H54 (cell line): ENCODE measurements at regions not wholly inside any gene's neighbourhood (a gene's known extent, or its start where the extent isn't known, plus 50 kb on each side); places are given as distances from the start of the nearest gene placed in this dataset.
A peak's percentile ranks its signal among the peaks of the same experiment; 100 is the strongest.

Experiments
- DNase-seq: peaks from one replicate; pipeline ENCODE4 v3.0.0; 2011; ENCODE audit warnings: low spot score, mixed read lengths; ENCODE audit not compliant: insufficient read length
- FAIRE-seq: peaks from 3 replicates; lab custom pipeline; 2011; peaks lifted over from hg19 to GRCh38; lab: Jason Lieb, UNC
- POLR2A ChIP-seq: IDR thresholded peaks from 2 replicates; pipeline ENCODE4 v1.6.1; 2011; ENCODE audit warnings: low read depth, mild to moderate bottlenecking, low read length

- DNase-seq (no peak), FAIRE-seq (no peak)
- TF ChIP-seq POLR2A = no peak
Observed at GRCh38 chr2:4868466-4868865, 823.7 kb upstream of the SOX11 start.

DNA sequence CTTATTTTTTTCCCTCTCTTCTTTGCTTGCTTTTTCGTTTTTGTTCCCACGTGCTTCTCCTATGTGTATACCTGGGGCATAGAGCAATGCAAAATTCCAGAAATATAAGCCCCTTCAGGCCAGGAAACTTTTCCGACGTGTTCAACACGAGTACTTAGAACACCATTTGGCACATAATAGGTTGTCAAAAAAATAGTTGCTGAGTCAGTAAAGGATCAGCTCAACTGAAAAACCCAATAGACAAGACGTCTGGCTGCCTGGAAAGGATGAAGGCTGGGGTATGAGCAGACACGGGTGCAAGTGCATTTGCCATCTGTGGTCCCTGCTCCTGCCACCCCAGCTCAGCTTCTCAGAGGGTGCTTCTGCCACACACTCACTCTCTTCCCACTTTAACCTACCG, 823.0 kb upstream of the SOX11 start:
- TF ChIP-seq POLR2A = no peak
- FAIRE-seq (no peak), DNase-seq (no peak)

DNA sequence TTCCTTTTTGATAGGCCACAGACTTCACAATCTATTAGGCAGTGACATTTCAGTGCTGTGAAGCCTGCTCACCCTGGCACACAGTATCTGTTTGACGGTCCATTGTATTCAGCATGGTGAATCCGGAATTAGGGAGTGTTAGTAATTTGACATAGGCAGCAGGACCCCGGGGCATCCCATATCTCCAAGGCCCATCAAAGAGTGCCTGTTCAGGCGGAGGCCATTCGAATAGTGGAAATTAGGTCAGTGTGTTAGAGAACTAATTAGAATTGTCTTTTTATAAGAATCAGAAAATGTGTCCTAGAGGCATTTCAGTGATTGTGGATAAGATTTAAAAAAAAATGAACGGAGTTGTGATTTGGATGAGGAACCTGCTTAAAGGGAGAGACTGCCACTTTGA, 818.8 kb upstream of the SOX11 start:
- DNase-seq (no peak), FAIRE-seq (no peak)
- TF ChIP-seq POLR2A = no peak

DNA sequence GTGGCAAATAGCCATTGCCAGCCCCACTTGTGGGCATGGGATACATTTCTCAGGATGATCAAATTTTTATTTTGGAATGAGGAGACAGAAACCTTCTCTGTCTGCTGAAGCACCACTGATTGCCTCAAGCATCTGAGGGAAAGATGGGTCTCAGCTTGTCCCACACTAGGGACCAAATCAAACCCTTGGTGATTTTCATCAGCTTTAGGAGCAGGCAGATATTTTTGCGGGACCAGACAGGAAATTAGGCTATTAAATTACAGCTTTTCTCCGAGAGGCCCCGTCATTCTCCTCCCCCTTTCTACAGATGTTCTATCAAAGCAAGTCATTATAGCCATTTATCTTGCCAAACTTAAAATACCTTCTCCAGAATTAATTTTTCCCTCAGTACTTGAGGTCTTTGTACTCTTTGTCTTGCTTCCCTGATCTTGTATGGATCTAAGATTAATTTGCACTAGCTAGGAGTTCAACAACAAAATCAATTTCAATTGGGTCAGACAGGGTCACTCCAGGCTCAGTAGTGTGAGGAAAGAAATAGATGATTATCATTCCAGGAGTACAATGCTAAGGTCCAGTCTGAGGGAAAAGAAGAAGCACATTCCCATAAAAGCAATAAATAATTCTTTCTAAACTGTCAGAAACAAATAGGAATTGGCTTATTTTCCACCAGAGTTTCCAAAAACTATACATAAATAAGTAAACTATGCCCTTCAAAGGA, 818.1 kb upstream of the SOX11 start:
- DNase-seq (no peak), FAIRE-seq (no peak)
- TF ChIP-seq POLR2A = no peak

DNA sequence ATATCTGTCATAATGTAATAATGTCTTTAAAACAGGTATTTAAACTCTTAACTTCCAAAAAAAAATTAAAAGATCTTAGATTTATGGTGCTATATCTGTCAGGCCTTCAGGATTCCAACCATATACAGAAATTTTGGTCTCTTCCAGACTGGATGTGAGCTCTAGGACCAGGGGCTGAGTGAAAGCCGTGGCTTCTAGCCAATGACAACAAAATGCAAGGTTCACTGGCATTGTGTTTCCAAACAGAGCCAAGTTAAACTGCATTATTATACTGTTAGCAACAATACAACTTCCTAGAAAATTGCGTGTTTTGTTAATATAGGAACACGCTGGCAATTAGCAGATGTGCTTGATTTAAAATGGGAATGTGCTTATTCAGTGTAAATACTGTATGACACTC, 809.8 kb upstream of the SOX11 start:
- no peak for FAIRE-seq
- no peak for TF ChIP-seq POLR2A
- no peak for DNase-seq

DNA sequence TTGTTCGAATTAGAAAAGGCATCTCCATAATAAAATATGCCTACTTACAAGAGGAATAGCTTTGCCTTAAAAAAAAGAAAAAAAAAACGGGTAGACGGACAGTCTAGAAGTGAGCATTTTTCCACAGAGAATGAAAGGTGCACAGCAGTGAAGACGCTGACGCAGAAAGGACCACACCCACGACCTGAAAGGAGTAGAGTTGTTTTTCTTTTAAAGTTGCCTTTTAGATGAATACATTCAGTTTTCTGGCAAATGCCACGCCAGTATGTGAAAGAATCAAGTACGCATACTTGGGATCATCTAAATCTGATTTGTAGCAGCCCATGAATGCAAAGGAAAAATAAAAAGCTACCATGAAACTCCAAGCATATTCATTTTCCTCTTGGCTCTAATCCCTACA, 809.2 kb upstream of the SOX11 start:
- DNase-seq = no peak
- FAIRE-seq = no peak
- TF ChIP-seq POLR2A = no peak

DNA sequence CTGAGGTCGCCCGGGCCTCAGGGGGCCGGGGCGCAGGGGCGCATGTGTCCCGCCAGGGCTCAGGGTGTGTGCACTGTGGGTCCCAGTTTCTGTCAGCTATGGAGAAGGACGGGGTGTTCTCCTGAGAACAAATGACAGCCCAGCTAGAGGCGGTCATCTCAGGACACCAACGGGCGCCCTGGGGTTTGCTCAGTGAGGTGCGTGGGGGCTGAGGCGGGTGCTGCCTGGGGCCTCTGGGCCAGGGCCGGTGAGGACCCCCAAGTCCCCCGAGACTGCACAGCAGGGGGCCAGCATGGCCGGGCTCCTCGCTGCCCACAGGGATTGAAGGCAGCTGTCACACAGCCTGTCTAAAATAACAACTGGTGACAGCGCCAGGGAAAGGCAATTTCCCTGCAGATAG, 808.8 kb upstream of the SOX11 start:
- TF ChIP-seq POLR2A = no peak
- FAIRE-seq = no peak

DNA sequence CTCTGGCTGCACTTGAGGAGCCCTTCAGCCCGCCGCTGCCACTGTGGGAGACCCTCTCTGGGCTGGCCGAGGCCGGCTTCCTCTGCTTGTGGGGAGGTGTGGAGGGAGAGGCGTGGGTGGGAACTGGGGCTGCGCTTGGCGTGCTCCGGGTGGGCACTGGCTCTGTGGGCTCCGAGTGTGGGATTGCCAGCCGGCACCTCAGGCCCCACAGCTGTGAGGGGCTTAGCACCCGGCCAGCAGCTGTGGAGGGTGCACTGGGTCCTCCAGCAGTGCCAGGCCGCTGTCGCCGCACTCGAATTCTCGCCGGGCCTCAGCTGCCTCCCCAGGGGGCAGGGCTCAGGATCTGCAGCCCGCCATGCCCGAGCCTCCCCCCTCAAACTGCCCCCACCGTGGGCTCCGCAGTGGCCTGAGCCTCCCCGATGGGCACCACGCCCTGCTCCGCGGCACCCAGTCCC, 808.0 kb upstream of the SOX11 start:
- DNase-seq = no peak
- TF ChIP-seq POLR2A = no peak
- no peak for FAIRE-seq

More for the DNA sequence above, 808.8 kb upstream of the SOX11 start:
- DNase-seq = no peak

- TF ChIP-seq POLR2A = no peak
- FAIRE-seq (no peak), DNase-seq (no peak)
Observed at GRCh38 chr2:4891394-4891793, 800.8 kb upstream of the SOX11 start.

DNA sequence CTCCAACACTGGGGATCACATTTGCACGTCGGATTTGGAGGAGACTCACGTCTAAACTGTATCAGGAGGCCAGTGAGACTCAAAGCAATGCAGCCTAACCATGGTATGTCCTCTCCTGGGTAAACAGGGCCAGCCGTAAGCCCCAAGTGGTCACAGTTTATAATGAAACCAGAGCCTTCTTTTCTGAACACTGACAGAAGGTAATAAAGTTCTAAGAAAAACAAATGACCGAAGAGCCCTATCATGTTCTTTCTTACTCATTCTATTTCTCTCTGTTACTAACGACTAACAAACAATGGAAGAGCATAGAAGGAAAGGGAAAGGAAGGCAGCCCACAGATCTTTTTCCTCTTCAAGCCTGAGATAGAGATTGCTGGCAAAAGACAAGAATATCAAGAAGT, 796.8 kb upstream of the SOX11 start:
- FAIRE-seq (no peak), DNase-seq (no peak)
- no peak for TF ChIP-seq POLR2A

DNA sequence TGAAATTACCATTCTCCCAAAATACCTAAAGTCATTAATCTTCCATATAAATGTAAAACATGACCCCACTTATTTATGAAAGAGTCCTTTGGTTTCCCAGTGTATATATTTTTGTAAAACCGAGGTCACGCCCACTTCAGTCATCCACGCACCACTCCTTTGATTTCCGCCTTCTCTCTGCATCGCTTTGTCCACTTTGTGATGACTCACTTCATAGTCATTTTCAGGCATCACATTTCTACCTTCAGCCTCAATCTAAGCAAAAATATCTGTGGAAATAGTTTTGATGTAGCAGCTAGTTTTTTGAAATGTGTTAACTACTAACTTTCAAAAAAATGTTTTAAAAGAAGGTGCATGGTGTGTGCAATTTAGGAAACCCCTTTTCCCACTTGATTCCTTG, 793.5 kb upstream of the SOX11 start:
- no peak for FAIRE-seq

GRCh38 chr2:4900242-4900641, 791.9 kb upstream of the SOX11 start:
- FAIRE-seq (no peak), DNase-seq (no peak)
- TF ChIP-seq POLR2A = no peak

More for the DNA sequence above, 793.5 kb upstream of the SOX11 start:
- TF ChIP-seq POLR2A = no peak
- DNase-seq = peak; percentile 12

DNA sequence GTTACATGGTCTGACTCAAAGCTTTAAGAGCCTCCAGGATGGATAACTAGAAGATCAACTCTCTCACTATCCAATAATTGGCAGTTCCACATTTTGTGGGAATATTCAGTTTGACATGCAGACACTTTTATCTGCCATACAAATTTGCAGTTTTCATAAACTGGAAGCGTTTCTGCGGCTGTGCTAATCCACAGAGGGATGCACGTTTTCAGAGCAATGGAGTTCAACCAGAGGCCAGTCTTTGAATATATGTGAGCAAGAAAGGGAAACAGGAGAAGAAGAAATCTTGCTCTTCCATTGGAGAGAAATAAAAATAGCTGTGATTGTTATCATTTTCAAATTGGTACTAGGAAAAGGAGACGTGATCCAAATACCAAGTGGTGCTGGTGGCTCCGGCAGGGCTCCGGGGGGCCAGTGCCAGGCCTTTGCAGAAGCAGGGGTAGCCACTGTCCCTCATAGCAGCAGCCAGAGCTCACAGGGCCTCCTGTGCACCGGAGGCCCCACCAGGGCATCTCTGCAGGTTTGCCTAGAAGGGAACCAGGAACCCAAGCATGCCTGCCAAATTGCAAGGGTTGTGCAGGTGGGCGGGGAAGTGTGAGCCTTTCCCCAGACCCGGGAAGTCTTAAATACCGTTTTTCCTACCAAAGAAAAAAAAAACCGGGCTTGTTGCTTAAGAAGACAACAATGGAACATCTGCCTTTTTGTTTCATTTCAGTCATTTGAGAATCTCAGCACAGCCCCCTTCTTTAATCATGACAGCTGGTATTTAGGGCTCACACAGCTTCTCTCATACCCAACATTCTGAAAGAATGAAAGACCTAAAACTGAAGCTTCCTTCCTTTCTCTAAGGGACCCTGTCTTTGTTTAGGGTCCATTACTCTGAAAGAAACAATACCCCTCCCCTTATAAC, 791.1 kb upstream of the SOX11 start:
- DNase-seq = no peak
- no peak for TF ChIP-seq POLR2A
- FAIRE-seq = no peak

- TF ChIP-seq POLR2A = no peak
- no peak for FAIRE-seq
- no peak for DNase-seq
Observed at GRCh38 chr2:4903656-4904348, 788.4 kb upstream of the SOX11 start.
